NOMO-1 (cell line): ENCODE measurements at regions not wholly inside any gene's neighbourhood (a gene's known extent, or its start where the extent isn't known, plus 50 kb on each side); places are given as distances from the start of the nearest gene placed in this dataset.

ENCODE experiments used
- DNase-seq, 2 experiments: peaks; one replicate each; lab custom pipeline; 2025; ENCODE audit not compliant: unreplicated experiment in 2 of 2; lab: John Stamatoyannopoulos, UW

- DNase-seq: no peak
Observed at GRCh38 chr2:160670618-160671017, 177.0 kb upstream of the RBMS1 start.

GRCh38 chr2:160672211-160672610, 178.6 kb upstream of the RBMS1 start:
- DNase-seq: no peak

GRCh38 chr2:160674146-160674750, 180.6 kb upstream of the RBMS1 start:
- DNase-seq: no peak

- no peak for DNase-seq
Observed at GRCh38 chr2:160679686-160680085, 186.1 kb upstream of the RBMS1 start.

GRCh38 chr2:160680294-160680693, 186.7 kb upstream of the RBMS1 start:
- DNase-seq: no peak

GRCh38 chr2:160680974-160681373, 187.4 kb upstream of the RBMS1 start:
- DNase-seq: no peak

GRCh38 chr2:160683206-160683605, 189.6 kb upstream of the RBMS1 start:
- DNase-seq: no peak

- peak in 1 of 2 experiments; percentile 22 for DNase-seq
Observed at GRCh38 chr2:160687629-160688028, 194.0 kb upstream of the RBMS1 start.

- DNase-seq: no peak
Observed at GRCh38 chr2:160689441-160689840, 195.8 kb upstream of the RBMS1 start.

- DNase-seq: no peak
Observed at GRCh38 chr2:160694221-160694620, 200.6 kb upstream of the RBMS1 start.

GRCh38 chr2:160694631-160695030, 201.0 kb upstream of the RBMS1 start:
- DNase-seq: no peak

GRCh38 chr2:160695402-160696086, 201.9 kb upstream of the RBMS1 start:
- no peak for DNase-seq

- DNase-seq: no peak
Observed at GRCh38 chr2:160696087-160696452, 202.5 kb upstream of the RBMS1 start.

GRCh38 chr2:160697817-160698216, 204.2 kb upstream of the RBMS1 start:
- DNase-seq: no peak

GRCh38 chr2:160700021-160700814, 206.6 kb upstream of the RBMS1 start:
- DNase-seq: no peak

- no peak for DNase-seq
Observed at GRCh38 chr2:160701822-160702221, 208.2 kb upstream of the RBMS1 start.

- DNase-seq: no peak
Observed at GRCh38 chr2:160702754-160703153, 209.1 kb upstream of the RBMS1 start.

GRCh38 chr2:160703648-160704585, 210.3 kb upstream of the RBMS1 start:
- peak; percentile 70 to 84 for DNase-seq

- DNase-seq: no peak
Observed at GRCh38 chr2:160715428-160715827, 221.8 kb upstream of the RBMS1 start.

GRCh38 chr2:160719116-160719515, 225.5 kb upstream of the RBMS1 start:
- DNase-seq: no peak

GRCh38 chr2:160720098-160720497, 226.5 kb upstream of the RBMS1 start:
- no peak for DNase-seq
